Heart left ventricle (tissue), 13 donors: ENCODE measurements at regions not wholly inside any gene's neighbourhood (a gene's known extent, or its start where the extent isn't known, plus 50 kb on each side); places are given as distances from the start of the nearest gene placed in this dataset.

Source experiments
- POLR2A ChIP-seq, 2 donors: fragments of 450-650 bp; IDR thresholded peaks; one replicate each; pipeline ENCODE4 v1.6.1; 2017; ENCODE audit warnings: antibody characterized with exemption in 2 of 2, mild to moderate bottlenecking in 2 of 2, moderate library complexity in 2 of 2
- TF ChIP-seq, protein P1 (sequence below), 12 donors: fragments of 200-600 bp; sonication (generic) in 4 of 12; IDR thresholded peaks; one replicate each; pipeline versions ENCODE4 v1.5.0 to v1.8.0; 2018 to 2022; ENCODE audit warnings: antibody characterized with exemption in 12 of 12, mild to moderate bottlenecking in 5 of 12
- donor health status: ischemic (EF 13 %, LVEDD 7.1; RV severe dilation, severe dysfunction).
- donor health status: DM: no; HTN: yes; CAD: no.
- donor health status: DM: no; HTN: no; CAD: no.
- donor health status: ischemic (EF 25% LVEDD 6.9; RV normal size, moderate dysfunction).
- donor health status: ischemic (EF 25% LVEDD 5.7; RV mildly dilated, moderate dysfunction).
- donor health status: ischemic (EF 35%, LVEDD 5.7; RV mildly dilated, moderate dysfunction).
- donor health status: nonischemic (EF 11% LVEDD 7.7; RV severe dilation, severe dysfunction).
- donor health status: DM: yes; HTN: yes; CAD: no.
- donor health status: PGD.
- donor health status: ischemic (EF 29% LVEDD 5.4; RV normal size, mild dysfunction).
- donor health status: nonischemic (EF 23%, LVEDD 6.1; RV moderate dilation, normal function).

GRCh38 chr14:98168211-98168985 lies 1103.6 kb downstream of the BCL11B start:
- TF ChIP-seq, protein P1, sequence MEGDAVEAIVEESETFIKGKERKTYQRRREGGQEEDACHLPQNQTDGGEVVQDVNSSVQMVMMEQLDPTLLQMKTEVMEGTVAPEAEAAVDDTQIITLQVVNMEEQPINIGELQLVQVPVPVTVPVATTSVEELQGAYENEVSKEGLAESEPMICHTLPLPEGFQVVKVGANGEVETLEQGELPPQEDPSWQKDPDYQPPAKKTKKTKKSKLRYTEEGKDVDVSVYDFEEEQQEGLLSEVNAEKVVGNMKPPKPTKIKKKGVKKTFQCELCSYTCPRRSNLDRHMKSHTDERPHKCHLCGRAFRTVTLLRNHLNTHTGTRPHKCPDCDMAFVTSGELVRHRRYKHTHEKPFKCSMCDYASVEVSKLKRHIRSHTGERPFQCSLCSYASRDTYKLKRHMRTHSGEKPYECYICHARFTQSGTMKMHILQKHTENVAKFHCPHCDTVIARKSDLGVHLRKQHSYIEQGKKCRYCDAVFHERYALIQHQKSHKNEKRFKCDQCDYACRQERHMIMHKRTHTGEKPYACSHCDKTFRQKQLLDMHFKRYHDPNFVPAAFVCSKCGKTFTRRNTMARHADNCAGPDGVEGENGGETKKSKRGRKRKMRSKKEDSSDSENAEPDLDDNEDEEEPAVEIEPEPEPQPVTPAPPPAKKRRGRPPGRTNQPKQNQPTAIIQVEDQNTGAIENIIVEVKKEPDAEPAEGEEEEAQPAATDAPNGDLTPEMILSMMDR (IDR thresholded peaks at IDR 0.05), result no peak
- no peak for TF ChIP-seq POLR2A (IDR thresholded peaks at IDR 0.05)
